Large intestine (tissue), 3 donors: ENCODE measurements at regions not wholly inside any gene's neighbourhood (a gene's known extent, or its start where the extent isn't known, plus 50 kb on each side); places are given as distances from the start of the nearest gene placed in this dataset.
"Not testable (repeated sequence)": the region's sequence is repeated elsewhere in the genome, so short reads cannot be mapped to it uniquely, and the experiment has no call there.

Source experiments
- DNase-seq, 2 donors: peaks; one replicate each; pipeline versions ENCODE4 v3.0.0 to v3.0.0-alpha.2; 2013
- H3K27ac ChIP-seq: one replicate; pipeline ENCODE4 v1.5.1; 2013; ENCODE audit warnings: low read length
- H3K27me3 ChIP-seq: 2 replicates; pipeline ENCODE4 v1.6.1; 2013; ENCODE audit warnings: low read length; ENCODE audit not compliant: control insufficient read depth, insufficient read depth
- H3K36me3 ChIP-seq: 2 replicates; pipeline ENCODE4 v1.6.1; 2013; ENCODE audit warnings: low read length; ENCODE audit not compliant: control insufficient read depth, insufficient read depth
- H3K4me1 ChIP-seq: one replicate; pipeline ENCODE4 v1.6.1; 2013; ENCODE audit warnings: low read length; ENCODE audit not compliant: control insufficient read depth, insufficient read depth
- H3K4me3 ChIP-seq: one replicate; pipeline ENCODE4 v1.5.1; 2013; ENCODE audit warnings: low read length
- H3K9me3 ChIP-seq: one replicate; pipeline ENCODE4 v1.6.1; 2013; ENCODE audit warnings: mild to moderate bottlenecking, low read depth, low read length, moderate library complexity; ENCODE audit not compliant: control insufficient read depth
- WGBS: methylation state at CpG from one replicate; pipeline ENCODE4 v1.1.5; 2013; ENCODE audit warnings: low lambda C conversion rate; ENCODE audit not compliant: insufficient coverage; 5-methylcytosine and 5-hydroxymethylcytosine counted together

- no CpG with 5 or more reads among the region's 2 CpGs for WGBS
- Histone ChIP-seq H3K4me3 (no peak overlapping the region), H3K9me3 (no peaks in the 10 kb centered on the region), H3K27ac (no peak overlapping the region), H3K4me1 (no peaks in the 10 kb centered on the region), H3K36me3 (no peaks in the 10 kb centered on the region), H3K27me3 (no peaks in the 10 kb centered on the region)
- DNase-seq, result peak in 1 of 2 donors; percentile 6
Measured at GRCh38 chrX:75596178-75596577, 73.3 kb upstream of the ZDHHC15 start.

GRCh38 chrX:75593186-75593585, 70.3 kb upstream of the ZDHHC15 start:
- not testable (repeated sequence) for H3K27ac ChIP-seq, H3K36me3 ChIP-seq, H3K27me3 ChIP-seq, DNase-seq, H3K4me1 ChIP-seq, H3K4me3 ChIP-seq, H3K9me3 ChIP-seq
- WGBS, result no CpG with 5 or more reads among the region's 7 CpGs

GRCh38 chrX:75582511-75582910, 59.7 kb upstream of the ZDHHC15 start:
- Histone ChIP-seq H3K4me3 (no peak overlapping the region), H3K27ac (no peak overlapping the region), H3K27me3 (no peaks in the 10 kb centered on the region), H3K4me1 (no peaks in the 10 kb centered on the region), H3K36me3 (no peaks in the 10 kb centered on the region), H3K9me3 (peaks cover 3% of the 10 kb centered on the region)
- DNase-seq, result no peak
- no CpG with 5 or more reads among the region's 13 CpGs for WGBS
